HG03097 (cell line): ENCODE measurements at regions not wholly inside any gene's neighbourhood (a gene's known extent, or its start where the extent isn't known, plus 50 kb on each side); places are given as distances from the start of the nearest gene placed in this dataset.
"Not testable (repeated sequence)": the region's sequence is repeated elsewhere in the genome, so short reads cannot be mapped to it uniquely, and the experiment has no call there.

Source experiments
- ATAC-seq: cut with Tn5 transposase; IDR thresholded peaks from one replicate; pipeline ENCODE4 v1.9.1; 2021; ENCODE audit not compliant: unreplicated experiment, low FRiP score

GRCh38 chr2:126160950-126161349, 495.0 kb upstream of the GYPC start:
- not testable (repeated sequence) for ATAC-seq

- ATAC-seq = no peak
These were observed 483.2 kb upstream of the GYPC start for GRCh38 chr2:126172631-126173184.

- no peak for ATAC-seq
These were observed 480.7 kb upstream of the GYPC start for GRCh38 chr2:126175222-126175621.

- no peak for ATAC-seq
These were observed 478.5 kb upstream of the GYPC start for GRCh38 chr2:126177479-126177878.

DNA sequence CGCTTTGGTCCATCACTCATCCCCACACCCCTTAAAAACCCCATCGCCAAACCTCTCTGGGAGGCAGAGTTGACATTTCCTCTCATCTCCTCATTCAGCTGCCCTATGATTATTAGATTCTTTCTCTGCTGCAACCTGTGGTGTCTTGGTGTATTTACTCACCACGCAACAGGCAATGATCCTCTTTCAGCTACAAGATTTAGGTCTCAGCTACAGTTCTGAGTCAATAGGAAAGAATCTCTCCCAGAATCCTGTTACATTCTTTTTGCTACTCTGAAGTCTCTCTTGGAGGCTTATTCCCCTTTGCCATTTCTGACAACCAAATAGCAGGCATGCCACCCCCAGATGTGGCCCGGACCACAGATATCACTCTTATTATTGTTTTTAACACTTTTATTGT, 468.3 kb upstream of the GYPC start:
- ATAC-seq = no peak

GRCh38 chr2:126189527-126189926, 466.4 kb upstream of the GYPC start:
- ATAC-seq = no peak

DNA sequence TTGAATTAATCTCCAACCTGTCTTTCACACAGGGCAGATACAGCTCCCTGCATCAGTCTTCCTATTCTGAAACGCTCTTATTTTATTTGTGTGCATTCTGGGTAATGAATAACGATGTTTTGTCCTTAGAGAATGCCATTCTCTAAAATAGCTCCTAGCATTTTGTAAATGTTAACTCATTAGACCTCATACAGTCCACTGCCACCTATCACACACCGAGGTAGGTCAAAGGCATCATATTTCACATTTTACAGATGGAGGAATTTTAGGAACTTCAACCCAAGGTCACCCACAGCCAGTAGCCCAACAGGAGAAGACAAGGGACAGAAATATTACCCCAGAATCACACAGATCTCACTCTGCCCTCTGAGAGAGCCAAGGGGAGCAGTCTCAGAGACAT, 455.4 kb upstream of the GYPC start:
- ATAC-seq = no peak

DNA sequence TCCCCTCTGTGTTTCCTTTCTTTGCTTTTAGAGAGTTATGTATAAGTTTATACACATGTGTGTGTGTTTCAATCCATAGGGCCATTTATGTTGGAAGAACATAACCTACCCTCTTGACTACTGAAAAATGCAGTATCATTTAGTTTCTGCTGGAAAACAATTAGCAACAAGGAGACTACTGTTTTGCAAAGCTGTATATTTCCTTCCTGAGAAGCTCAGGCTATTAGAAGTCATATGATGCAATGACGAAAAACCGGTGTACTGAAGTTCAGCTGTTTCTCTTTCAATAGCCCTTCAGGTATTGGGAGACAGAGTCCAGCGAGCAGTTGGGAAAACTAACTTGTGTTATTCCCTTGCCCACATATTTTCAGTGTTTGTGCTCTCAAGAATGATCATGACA, 447.7 kb upstream of the GYPC start:
- ATAC-seq = no peak

DNA sequence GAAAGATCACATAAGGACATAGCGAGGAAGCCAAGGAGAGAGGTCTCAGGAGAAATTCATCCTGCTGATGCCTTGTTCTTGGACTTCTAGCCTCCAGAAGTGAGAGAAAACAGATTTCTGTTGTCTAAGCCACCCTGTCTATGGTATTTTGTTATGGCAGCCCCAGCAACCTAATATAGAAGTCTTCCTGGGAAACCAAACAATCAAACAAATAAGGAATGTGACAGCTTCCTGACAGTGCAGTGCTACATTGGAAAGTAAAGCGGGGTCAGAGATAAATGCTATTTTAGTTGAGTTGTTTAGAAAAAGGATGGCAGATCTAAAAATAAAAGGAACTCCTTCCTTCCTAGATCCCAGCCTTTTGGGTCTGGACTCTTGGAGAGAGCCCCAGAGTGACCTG, 443.2 kb upstream of the GYPC start:
- no peak for ATAC-seq

GRCh38 chr2:126219081-126219480, 436.9 kb upstream of the GYPC start:
- ATAC-seq = no peak

- no peak for ATAC-seq
These were observed 435.6 kb upstream of the GYPC start for GRCh38 chr2:126220331-126220730.

- no peak for ATAC-seq
These were observed 434.5 kb upstream of the GYPC start for GRCh38 chr2:126221506-126221905.

GRCh38 chr2:126222278-126222677, 433.7 kb upstream of the GYPC start:
- no peak for ATAC-seq

DNA sequence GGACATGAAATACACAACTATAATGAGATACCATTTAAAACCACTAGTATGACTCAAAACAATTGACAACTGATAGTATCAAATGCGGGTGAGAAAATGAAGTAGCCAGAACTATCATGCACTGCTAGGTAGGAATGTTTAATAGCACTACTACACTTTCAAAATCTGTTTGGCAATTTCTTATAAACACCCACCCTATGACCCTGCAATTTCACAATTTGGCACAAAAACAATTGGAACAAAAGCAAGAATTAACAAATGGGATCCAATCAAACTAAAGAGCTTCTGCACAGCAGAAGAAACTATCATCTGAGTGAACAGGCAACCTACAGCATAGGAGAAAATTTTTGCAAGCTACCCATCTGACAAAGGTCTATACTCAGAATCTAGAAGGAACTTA, 431.2 kb upstream of the GYPC start:
- no peak for ATAC-seq

- ATAC-seq = no peak
These were observed 428.7 kb upstream of the GYPC start for GRCh38 chr2:126227250-126227649.

DNA sequence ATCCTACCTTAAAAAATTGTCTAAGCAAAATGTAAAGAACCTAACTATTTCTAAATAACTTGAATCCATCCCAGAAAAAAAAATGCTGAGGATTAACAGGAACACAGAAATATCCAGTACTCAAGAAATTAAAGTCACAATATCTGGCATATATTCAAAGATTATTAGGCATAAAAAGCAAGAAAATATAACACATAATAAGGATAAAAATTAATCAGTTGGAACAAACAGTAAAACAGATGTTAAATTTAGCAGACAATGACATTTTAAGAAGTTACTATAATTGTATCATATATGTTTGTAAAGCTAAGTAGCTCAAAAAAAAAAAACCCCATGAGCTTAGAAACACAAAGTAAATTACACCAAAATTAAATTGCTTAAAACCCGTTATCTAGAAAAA, 427.4 kb upstream of the GYPC start:
- no peak for ATAC-seq

DNA sequence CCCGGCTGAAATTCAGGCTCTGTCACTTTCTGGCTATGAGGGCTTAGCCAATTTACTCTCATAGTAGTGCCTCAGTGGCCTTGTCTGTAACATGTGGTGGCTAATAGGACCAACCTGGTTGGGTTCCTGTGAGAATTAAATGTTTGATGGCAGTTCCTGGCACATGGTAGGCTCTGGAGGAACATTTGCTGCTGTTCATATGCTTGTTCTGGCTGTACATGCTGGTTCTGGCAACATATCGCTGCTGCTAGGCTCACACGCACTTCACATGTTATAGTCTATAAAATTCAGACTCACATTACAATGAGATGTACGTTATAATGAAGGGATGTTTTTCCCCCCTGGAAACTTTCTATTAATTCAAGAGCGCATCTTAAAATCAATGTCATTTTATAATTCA, 417.7 kb upstream of the GYPC start:
- ATAC-seq = no peak

- ATAC-seq = no peak
These were observed 416.5 kb upstream of the GYPC start for GRCh38 chr2:126239320-126239955.

DNA sequence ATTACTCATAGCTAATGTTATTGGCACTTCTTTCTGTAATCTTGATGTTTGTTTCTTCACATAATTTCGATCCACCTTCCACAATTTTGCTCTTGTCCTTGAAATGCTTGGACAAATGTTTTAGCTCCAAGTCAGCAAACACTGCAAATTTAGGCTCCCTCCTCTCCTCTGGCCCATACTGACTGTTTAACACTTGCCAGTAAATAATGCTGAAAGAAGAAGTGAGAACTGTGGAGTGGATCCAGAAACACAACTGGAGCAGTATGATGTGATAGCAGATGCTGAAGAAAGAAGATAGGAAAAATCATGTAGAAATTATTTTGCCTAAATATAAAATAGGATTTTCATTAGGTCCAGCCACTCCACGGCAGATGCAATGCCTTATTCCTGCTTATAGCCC, 415.0 kb upstream of the GYPC start:
- no peak for ATAC-seq

GRCh38 chr2:126241411-126241810, 414.5 kb upstream of the GYPC start:
- ATAC-seq = no peak

DNA sequence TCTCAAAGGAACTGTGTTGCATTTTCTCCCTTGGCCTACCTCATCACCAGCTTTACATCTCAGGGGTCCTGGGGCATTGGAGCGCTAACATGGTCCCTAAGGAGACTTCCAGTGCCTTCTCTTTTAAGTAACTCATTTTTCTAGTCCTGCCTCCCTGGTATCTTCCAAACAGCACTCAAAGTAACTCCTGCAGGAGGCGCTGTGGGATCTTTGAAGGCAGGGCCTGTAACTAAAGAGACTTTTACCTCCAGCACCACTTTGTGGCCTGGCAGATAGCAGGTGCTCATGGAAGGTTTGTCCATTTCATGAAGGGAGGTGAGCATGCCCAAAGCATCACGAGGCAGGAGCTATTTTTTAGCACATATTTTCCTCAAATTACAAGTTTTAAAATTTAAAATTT, 411.0 kb upstream of the GYPC start:
- ATAC-seq = no peak

GRCh38 chr2:126253669-126254068, 402.3 kb upstream of the GYPC start:
- no peak for ATAC-seq

DNA sequence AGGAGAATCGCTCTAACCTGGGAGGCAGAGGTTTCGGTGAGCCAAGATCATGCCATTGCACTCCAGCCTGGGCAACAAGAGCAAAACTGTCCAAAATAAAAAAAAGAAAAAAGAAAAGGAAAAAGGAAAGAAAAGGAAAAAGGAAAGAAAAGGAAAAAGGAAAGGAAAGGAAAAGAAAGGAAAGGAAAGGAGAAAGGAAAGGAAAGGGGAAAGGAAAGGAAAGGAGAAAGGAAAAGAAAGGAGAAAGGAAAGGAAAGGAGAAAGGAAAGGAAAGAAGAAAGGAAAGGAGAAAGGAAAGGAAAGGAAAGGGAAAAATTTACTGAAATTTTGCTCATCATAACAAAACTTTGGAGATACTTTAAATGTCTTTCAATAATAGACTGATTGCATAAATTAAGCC, 391.3 kb upstream of the GYPC start:
- no peak for ATAC-seq
